ENCODE measurements at regions not wholly inside any gene's neighbourhood (a gene's known extent, or its start where the extent isn't known, plus 50 kb on each side); places are given as distances from the start of the nearest gene placed in this dataset.

GRCh38 chr2:12114816-12115215 lies 368.4 kb downstream of the LPIN1 start:
- TF ChIP-seq CTCF (IDR thresholded peaks at IDR 0.05; ENCODE audit: borderline replicate concordance, control extremely low read depth, extremely low read depth, insufficient read depth, missing control alignments), result no peak
- no peak for DNase-seq (ENCODE audit: low spot score)
- in situ Hi-C loops (cut with MboI; ENCODE audit: low sequenced_read_pairs, unreplicated experiment), result no loop called here

GRCh38 chr2:12116228-12116750 lies 369.9 kb downstream of the LPIN1 start:
- in situ Hi-C loops (cut with MboI; ENCODE audit: low sequenced_read_pairs, unreplicated experiment), result no loop called here
- DNase-seq (ENCODE audit: low spot score), result no peak
- TF ChIP-seq CTCF (IDR thresholded peaks at IDR 0.05; ENCODE audit: borderline replicate concordance, control extremely low read depth, extremely low read depth, insufficient read depth, missing control alignments), result no peak

- DNase-seq (ENCODE audit: low spot score), result no peak
- TF ChIP-seq CTCF (IDR thresholded peaks at IDR 0.05; ENCODE audit: borderline replicate concordance, control extremely low read depth, extremely low read depth, insufficient read depth, missing control alignments), result no peak
- in situ Hi-C loops (cut with MboI; ENCODE audit: low sequenced_read_pairs, unreplicated experiment), result no loop called here
These were observed 373.4 kb downstream of the LPIN1 start for GRCh38 chr2:12119841-12120240.

- in situ Hi-C loops (cut with MboI; ENCODE audit: low sequenced_read_pairs, unreplicated experiment), result no loop called here
- TF ChIP-seq CTCF (IDR thresholded peaks at IDR 0.05; ENCODE audit: borderline replicate concordance, control extremely low read depth, extremely low read depth, insufficient read depth, missing control alignments), result no peak
- no peak for DNase-seq (ENCODE audit: low spot score)
These were observed 374.1 kb downstream of the LPIN1 start for GRCh38 chr2:12120281-12121150.

GRCh38 chr2:12124790-12125189 lies 378.4 kb downstream of the LPIN1 start:
- TF ChIP-seq CTCF (IDR thresholded peaks at IDR 0.05; ENCODE audit: borderline replicate concordance, control extremely low read depth, extremely low read depth, insufficient read depth, missing control alignments), result no peak
- in situ Hi-C loops (cut with MboI; ENCODE audit: low sequenced_read_pairs, unreplicated experiment), result no loop called here
- no peak for DNase-seq (ENCODE audit: low spot score)

- no peak for TF ChIP-seq CTCF (IDR thresholded peaks at IDR 0.05; ENCODE audit: borderline replicate concordance, control extremely low read depth, extremely low read depth, insufficient read depth, missing control alignments)
- DNase-seq (ENCODE audit: low spot score), result no peak
These were observed 379.9 kb downstream of the LPIN1 start for GRCh38 chr2:12126318-12126717.

More at GRCh38 chr2:12126318-12126717, 379.9 kb downstream of the LPIN1 start:
- in situ Hi-C loops (cut with MboI; ENCODE audit: low sequenced_read_pairs, unreplicated experiment), result no loop called here

Measured in GM13976 (cell line).